ENCODE measurements at regions not wholly inside any gene's neighbourhood (a gene's known extent, or its start where the extent isn't known, plus 50 kb on each side); places are given as distances from the start of the nearest gene placed in this dataset.

GRCh38 chr1:101706366-101706765 is 290.4 kb downstream of the OLFM3 start:
- no peak for TF ChIP-seq CTCF (IDR thresholded peaks at IDR 0.05; ENCODE audit: low read depth, low read length, poor library complexity, severe bottlenecking)
- TF ChIP-seq EZH2phosphoT487 (IDR thresholded peaks at IDR 0.05; ENCODE audit: borderline replicate concordance, low read length): no peak

All from DOHH2 (cell line).